ENCODE measurements at regions not wholly inside any gene's neighbourhood (a gene's known extent, or its start where the extent isn't known, plus 50 kb on each side); places are given as distances from the start of the nearest gene placed in this dataset.

GRCh38 chr3:8136553-8136952 lies 365.1 kb upstream of the LMCD1 start:
- DNase-seq = no peak
- POLR2A ChIA-PET = no interaction called here
- no peaks in the 10 kb centered on the region for H3K27me3 ChIP-seq (ENCODE audit: control insufficient read depth in 1 of 2, insufficient read depth in 2 of 2, low read length in 2 of 2)
- Mint-ChIP-seq H3K4me1 (ENCODE audit: low read depth) (no peaks in the 10 kb centered on the region), H3K27ac (no peak overlapping the region), H3K9me3 (no peaks in the 10 kb centered on the region), H3K4me3 (no peak overlapping the region), H3K36me3 (ENCODE audit: low read depth) (no peaks in the 10 kb centered on the region), H3K27me3 (no peaks in the 10 kb centered on the region)
- no peak for TF ChIP-seq CTCF (IDR thresholded peaks at IDR 0.05)
- CTCF ChIA-PET = no interaction called here
- intact Hi-C loops (cut with DNase I, micrococcal nuclease) = no loop called here
- H3K4me1 ChIP-seq (ENCODE audit: insufficient read depth, low read length) = no peaks in the 10 kb centered on the region
- no peaks in the 10 kb centered on the region for H3K36me3 ChIP-seq (ENCODE audit: insufficient read depth, low read length)
- H3K27ac ChIP-seq (ENCODE audit: low read depth in 1 of 2, low read length in 2 of 2) = no peak overlapping the region
- H3K4me3 ChIP-seq (ENCODE audit: low read length) = no peak overlapping the region
- no peaks in the 10 kb centered on the region for H3K9me3 ChIP-seq (ENCODE audit: control insufficient read depth in 1 of 2, insufficient read depth in 1 of 2, low read length in 2 of 2)
- no peak for ATAC-seq (ENCODE audit: poor library complexity)

GRCh38 chr3:8143186-8143585 lies 358.4 kb upstream of the LMCD1 start:
- ATAC-seq (ENCODE audit: poor library complexity) (no peak), DNase-seq (no peak)
- no peaks in the 10 kb centered on the region for H3K27me3 ChIP-seq (ENCODE audit: control insufficient read depth in 1 of 2, insufficient read depth in 2 of 2, low read length in 2 of 2)
- peaks cover 0 to 4% of the 10 kb centered on the region in 2 experiments for H3K9me3 ChIP-seq (ENCODE audit: control insufficient read depth in 1 of 2, insufficient read depth in 1 of 2, low read length in 2 of 2)
- no peak overlapping the region for H3K4me3 ChIP-seq (ENCODE audit: low read length)
- CTCF ChIA-PET = no interaction called here
- Mint-ChIP-seq H3K27ac (no peak overlapping the region), H3K9me3 (no peaks in the 10 kb centered on the region), H3K27me3 (peaks cover 3% of the 10 kb centered on the region), H3K4me1 (ENCODE audit: low read depth) (no peaks in the 10 kb centered on the region), H3K4me3 (no peak overlapping the region), H3K36me3 (ENCODE audit: low read depth) (no peaks in the 10 kb centered on the region)
- no peaks in the 10 kb centered on the region for H3K36me3 ChIP-seq (ENCODE audit: insufficient read depth, low read length)
- POLR2A ChIA-PET = no interaction called here
- no peaks in the 10 kb centered on the region for H3K4me1 ChIP-seq (ENCODE audit: insufficient read depth, low read length)
- TF ChIP-seq CTCF (IDR thresholded peaks at IDR 0.05) = no peak
- intact Hi-C loops (cut with DNase I, micrococcal nuclease) = no loop called here
- H3K27ac ChIP-seq (ENCODE audit: low read depth in 1 of 2, low read length in 2 of 2) = no peak overlapping the region

GRCh38 chr3:8145661-8146060 lies 356.0 kb upstream of the LMCD1 start:
- H3K9me3 ChIP-seq (ENCODE audit: control insufficient read depth in 1 of 2, insufficient read depth in 1 of 2, low read length in 2 of 2) = peaks cover 0 to 4% of the 10 kb centered on the region in 2 experiments
- no peaks in the 10 kb centered on the region for H3K4me1 ChIP-seq (ENCODE audit: insufficient read depth, low read length)
- CTCF ChIA-PET = no interaction called here
- no peak for TF ChIP-seq CTCF (IDR thresholded peaks at IDR 0.05)
- H3K27ac Mint-ChIP-seq = no peak overlapping the region
- H3K4me3 Mint-ChIP-seq = no peak overlapping the region
- no peak for ATAC-seq (ENCODE audit: poor library complexity)
- H3K4me1 Mint-ChIP-seq (ENCODE audit: low read depth) = no peaks in the 10 kb centered on the region
- H3K36me3 ChIP-seq (ENCODE audit: insufficient read depth, low read length) = no peaks in the 10 kb centered on the region
- H3K27me3 Mint-ChIP-seq = peaks cover 15% of the 10 kb centered on the region
- no peak overlapping the region for H3K27ac ChIP-seq (ENCODE audit: low read depth in 1 of 2, low read length in 2 of 2)
- POLR2A ChIA-PET = no interaction called here
- no peaks in the 10 kb centered on the region for H3K36me3 Mint-ChIP-seq (ENCODE audit: low read depth)
- no peaks in the 10 kb centered on the region for H3K27me3 ChIP-seq (ENCODE audit: control insufficient read depth in 1 of 2, insufficient read depth in 2 of 2, low read length in 2 of 2)
- H3K9me3 Mint-ChIP-seq = no peaks in the 10 kb centered on the region
- no peak overlapping the region for H3K4me3 ChIP-seq (ENCODE audit: low read length)
- intact Hi-C loops (cut with DNase I, micrococcal nuclease) = no loop called here
- DNase-seq = no peak

Data from CD4-positive, alpha-beta T cell (primary cell).